ENCODE measurements at regions not wholly inside any gene's neighbourhood (a gene's known extent, or its start where the extent isn't known, plus 50 kb on each side); places are given as distances from the start of the nearest gene placed in this dataset.

DNA sequence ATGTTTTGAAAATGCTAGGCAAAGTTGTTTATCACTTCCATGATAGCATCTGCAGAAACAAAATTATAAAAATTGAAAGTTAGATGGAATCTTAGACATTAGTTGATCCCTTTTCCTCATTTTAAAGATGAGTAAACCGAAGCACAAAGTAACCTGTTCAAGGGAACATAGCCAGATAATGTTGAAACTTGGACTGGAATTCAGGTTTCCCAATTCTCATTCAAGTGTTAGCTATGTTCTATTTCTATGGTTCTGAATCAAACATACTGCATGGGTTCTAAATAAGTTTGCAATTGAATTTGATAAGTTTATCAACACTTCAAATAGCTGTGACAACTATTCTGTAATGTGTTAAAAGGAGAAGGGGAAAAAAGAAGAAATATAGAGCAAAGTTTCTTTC, 122.4 kb upstream of the SOX5 start:
- H3K9me3 ChIP-seq, result no peaks in the 10 kb centered on the region
- H3K27me3 ChIP-seq, result no peaks in the 10 kb centered on the region
- DNase-seq (ENCODE audit: low spot score in 2 of 2), result no peak
- intact Hi-C loops (cut with DNase I), result no loop called here
- H3K4me3 ChIP-seq, result no peak overlapping the region
- H3K36me3 ChIP-seq, result no peaks in the 10 kb centered on the region
- H3K27ac ChIP-seq, result no peak overlapping the region
- peaks cover 0 to 5% of the 10 kb centered on the region in 2 donors for H3K4me1 ChIP-seq
- TF ChIP-seq, protein P1, sequence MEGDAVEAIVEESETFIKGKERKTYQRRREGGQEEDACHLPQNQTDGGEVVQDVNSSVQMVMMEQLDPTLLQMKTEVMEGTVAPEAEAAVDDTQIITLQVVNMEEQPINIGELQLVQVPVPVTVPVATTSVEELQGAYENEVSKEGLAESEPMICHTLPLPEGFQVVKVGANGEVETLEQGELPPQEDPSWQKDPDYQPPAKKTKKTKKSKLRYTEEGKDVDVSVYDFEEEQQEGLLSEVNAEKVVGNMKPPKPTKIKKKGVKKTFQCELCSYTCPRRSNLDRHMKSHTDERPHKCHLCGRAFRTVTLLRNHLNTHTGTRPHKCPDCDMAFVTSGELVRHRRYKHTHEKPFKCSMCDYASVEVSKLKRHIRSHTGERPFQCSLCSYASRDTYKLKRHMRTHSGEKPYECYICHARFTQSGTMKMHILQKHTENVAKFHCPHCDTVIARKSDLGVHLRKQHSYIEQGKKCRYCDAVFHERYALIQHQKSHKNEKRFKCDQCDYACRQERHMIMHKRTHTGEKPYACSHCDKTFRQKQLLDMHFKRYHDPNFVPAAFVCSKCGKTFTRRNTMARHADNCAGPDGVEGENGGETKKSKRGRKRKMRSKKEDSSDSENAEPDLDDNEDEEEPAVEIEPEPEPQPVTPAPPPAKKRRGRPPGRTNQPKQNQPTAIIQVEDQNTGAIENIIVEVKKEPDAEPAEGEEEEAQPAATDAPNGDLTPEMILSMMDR (IDR thresholded peaks at IDR 0.05), result no peak

DNA sequence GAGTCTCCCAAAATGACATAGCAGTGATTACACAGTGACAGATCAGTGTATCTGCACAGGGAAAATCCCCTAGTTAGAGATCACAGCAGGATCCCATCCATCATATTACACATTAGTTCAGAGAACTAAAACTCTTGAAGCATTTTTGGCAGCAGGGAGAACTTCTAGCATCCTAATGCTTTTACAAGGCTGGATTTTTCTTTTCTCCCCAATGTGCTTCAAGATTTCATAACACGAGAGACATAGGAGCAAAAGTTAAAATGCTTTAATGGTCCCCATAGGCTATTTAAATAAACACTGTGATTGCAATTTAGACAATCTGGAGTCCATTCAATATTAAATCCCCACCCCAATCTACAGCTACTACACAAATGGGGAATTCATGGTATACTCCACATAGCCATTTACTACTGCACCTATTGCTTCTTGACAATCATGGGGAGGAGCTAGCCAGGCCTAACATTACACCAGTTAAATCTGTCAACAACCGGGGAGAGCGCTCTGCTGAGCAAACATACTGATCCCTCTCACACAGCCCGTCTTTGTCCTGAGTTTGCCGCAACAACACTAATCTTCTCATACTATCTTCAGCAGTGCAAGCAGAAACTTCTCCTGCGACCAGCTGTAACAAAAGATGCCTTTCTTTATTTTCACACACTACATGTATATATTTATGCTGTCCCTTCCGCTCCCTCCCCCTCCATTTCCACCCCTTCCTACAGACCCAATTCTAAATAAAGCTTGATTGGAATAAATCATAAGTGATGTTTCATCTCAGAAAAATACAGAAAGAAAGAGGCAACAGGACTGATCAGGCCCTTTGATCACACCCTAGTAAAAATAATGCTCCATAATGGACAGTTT, 120.3 kb upstream of the SOX5 start:
- intact Hi-C loops (cut with DNase I), result loop anchor here (10.0 kb wide), 1 partner anchor 865 kb away; no protein-coding TSS in a partner anchor
- Histone ChIP-seq H3K36me3 (no peaks in the 10 kb centered on the region), H3K27ac (no peak overlapping the region), H3K27me3 (no peaks in the 10 kb centered on the region), H3K4me3 (no peak overlapping the region), H3K9me3 (no peaks in the 10 kb centered on the region), H3K4me1 (peaks cover 0 to 7% of the 10 kb centered on the region in 2 donors)
- no peak for DNase-seq (ENCODE audit: low spot score in 2 of 2)
- TF ChIP-seq, protein P1 (IDR thresholded peaks at IDR 0.05), result no peak

DNA sequence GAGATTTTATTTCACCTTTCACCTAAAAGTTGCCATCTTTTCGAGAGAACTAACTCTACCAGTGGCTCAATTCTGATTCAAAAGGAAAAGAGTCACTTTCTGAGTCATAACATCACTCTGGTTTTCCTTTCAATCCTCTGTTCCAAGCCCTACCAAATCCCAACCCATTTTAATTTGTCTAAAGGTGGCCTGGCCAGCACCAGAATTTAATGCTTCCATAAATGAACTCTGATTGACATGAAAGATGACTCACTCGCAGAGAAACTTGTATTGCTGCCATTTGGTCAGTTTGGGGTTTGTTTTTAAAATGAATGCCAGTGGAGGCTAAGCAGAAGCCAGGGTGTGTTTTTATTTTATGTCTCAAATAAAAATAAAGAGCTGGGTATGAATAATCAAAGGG, 117.4 kb upstream of the SOX5 start:
- H3K4me3 ChIP-seq, result no peak overlapping the region
- H3K27ac ChIP-seq, result peak overlapping the region; percentile 2 to 61
- no peaks in the 10 kb centered on the region for H3K36me3 ChIP-seq
- intact Hi-C loops (cut with DNase I), result loop anchor here (2.0 to 10.0 kb wide), 2 partner anchors 116 to 862 kb away; no protein-coding TSS in a partner anchor
- H3K9me3 ChIP-seq, result no peaks in the 10 kb centered on the region
- no peaks in the 10 kb centered on the region for H3K27me3 ChIP-seq
- peak in 1 of 2 donors; percentile 78 for DNase-seq (ENCODE audit: low spot score in 2 of 2)
- H3K4me1 ChIP-seq, result peaks cover 0 to 7% of the 10 kb centered on the region in 2 donors
- TF ChIP-seq, protein P1 (IDR thresholded peaks at IDR 0.05), result no peak

DNA sequence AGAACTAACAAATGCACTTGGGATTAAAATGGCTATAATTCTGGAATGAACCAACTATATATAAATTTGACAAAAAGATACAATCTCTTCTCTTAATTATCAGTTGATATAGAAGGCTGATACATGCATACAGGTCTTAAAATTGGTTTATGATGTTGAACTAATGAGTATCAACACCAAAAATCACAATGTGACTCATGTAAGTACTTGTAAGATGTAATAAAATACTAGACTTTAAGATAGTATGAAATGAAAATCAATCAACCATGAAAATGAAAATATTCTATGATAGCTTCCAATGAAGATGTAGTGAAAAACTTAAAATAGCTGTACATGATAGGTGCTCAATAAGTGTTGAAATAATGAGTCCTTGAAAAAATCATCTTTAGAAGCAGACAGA, 116.6 kb upstream of the SOX5 start:
- H3K27me3 ChIP-seq, result no peaks in the 10 kb centered on the region
- no peak overlapping the region for H3K27ac ChIP-seq
- no peak for DNase-seq (ENCODE audit: low spot score in 2 of 2)
- H3K4me1 ChIP-seq, result peaks cover 0 to 7% of the 10 kb centered on the region in 2 donors
- no peak overlapping the region for H3K4me3 ChIP-seq
- TF ChIP-seq, protein P1 (IDR thresholded peaks at IDR 0.05), result no peak
- no peaks in the 10 kb centered on the region for H3K36me3 ChIP-seq
- no peaks in the 10 kb centered on the region for H3K9me3 ChIP-seq
- intact Hi-C loops (cut with DNase I), result loop anchor here (2.0 to 10.0 kb wide), 2 partner anchors 115 to 861 kb away; no protein-coding TSS in a partner anchor

DNA sequence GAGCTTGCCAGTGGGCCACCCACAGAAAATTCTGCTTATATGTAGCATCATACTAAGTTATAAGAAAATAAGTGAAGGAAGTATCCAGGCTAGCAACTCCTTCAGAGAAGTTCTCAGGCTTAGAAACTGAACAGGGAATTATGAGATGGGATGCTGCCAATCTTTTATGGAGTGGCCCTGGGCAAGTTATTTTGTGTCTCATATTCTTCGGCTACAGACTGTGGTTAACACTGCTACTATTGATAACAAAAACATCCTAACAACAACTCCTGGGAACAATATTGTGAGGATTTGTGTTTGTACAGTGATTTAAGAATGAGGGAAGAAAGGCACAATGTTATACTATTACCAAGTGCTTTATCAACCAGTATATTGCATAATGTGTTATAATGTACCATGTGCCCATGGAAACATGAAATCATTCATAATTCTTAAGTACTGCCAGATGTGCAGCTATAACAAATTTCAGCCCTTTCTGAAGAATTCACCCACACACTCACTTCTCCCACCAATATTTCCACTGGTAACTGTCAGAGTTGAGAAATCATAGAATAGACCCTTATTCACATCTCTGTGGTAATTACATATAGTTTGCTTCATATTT, 113.3 kb upstream of the SOX5 start:
- H3K27me3 ChIP-seq, result no peaks in the 10 kb centered on the region
- H3K4me1 ChIP-seq, result peaks cover 0 to 5% of the 10 kb centered on the region in 2 donors
- DNase-seq (ENCODE audit: low spot score in 2 of 2), result no peak
- no peak overlapping the region for H3K27ac ChIP-seq
- H3K36me3 ChIP-seq, result no peaks in the 10 kb centered on the region
- H3K9me3 ChIP-seq, result no peaks in the 10 kb centered on the region
- TF ChIP-seq, protein P1 (IDR thresholded peaks at IDR 0.05), result no peak
- H3K4me3 ChIP-seq, result no peak overlapping the region
- intact Hi-C loops (cut with DNase I), result loop anchor here (10.0 kb wide), 1 partner anchor 858 kb away; no protein-coding TSS in a partner anchor

Data from ascending aorta (tissue), 2 donors.